NCI-H2029 treated with DMSO at 0.1 percent for 48 hours (cell line): ENCODE measurements at regions not wholly inside any gene's neighbourhood (a gene's known extent, or its start where the extent isn't known, plus 50 kb on each side); places are given as distances from the start of the nearest gene placed in this dataset.

Experiments used
- DNase-seq: peaks from one replicate; lab custom pipeline; 2025; lab: John Stamatoyannopoulos, UW

DNA sequence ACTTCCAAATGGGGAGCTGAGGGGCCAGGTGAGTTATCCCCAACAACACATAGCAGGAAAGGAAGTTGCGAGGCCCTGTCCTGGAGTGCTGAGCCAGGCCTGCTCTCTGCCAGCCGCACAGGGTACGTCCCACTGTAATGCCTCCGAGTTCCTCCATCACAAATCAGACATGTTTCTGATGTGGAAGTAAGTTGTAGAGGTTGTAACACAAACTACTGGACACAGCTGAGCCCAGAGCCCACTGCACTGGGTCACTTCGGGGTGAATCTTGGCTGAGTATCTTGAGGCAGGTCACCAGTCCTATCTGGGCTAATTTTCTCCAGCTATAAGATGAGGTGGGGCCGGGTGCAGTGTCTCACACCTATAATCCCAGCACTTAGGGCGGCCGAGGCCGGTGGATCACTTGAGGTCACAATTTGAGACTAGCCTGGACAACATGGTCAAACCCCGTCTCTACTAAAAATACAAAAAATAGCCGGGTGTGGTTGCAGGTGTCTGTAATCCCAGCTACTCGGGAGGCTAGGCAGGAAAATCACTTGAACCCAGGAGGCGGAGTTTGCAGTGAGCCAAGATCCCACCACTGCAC is 100.8 kb upstream of the CDH5 start:
- no peak for DNase-seq

- DNase-seq = no peak
These were observed 101.5 kb upstream of the CDH5 start for GRCh38 chr16:66265048-66265415.

DNA sequence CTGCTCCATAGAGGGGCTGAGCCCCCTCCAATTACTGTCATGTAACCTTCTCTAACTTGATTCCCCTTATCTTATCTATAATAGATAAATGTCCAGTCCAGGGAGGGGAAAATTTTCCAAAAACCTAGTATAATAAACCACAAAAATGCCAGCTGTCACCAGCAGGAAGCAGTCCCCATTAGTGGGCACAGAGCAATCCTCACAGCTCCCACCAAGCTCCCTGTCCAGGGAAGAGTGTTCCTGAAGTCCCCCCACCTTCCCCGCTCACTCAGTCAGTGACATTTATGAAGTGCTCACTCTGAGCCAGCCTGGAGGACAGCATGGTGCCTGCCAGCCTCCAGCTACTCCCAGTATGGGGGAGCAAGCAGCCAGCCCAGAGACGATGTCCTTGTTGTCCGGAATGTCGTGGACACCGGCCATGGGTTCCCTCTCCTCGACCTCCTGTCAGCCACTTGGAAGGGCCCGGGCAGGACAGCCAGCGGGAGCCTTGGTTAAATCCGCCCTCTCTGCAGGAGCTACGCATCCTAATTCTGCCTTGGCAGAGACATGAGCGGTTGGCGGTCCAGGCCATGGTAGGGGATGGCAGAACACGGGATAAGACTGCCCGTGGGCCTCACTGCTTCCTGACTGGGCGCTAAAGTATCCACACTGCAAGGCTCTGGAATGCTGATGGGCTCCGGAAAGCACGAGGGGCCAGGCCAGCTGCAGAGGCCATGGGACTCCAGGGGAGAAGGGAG is 102.0 kb upstream of the CDH5 start:
- DNase-seq = no peak

GRCh38 chr16:66263973-66264310 is 102.5 kb upstream of the CDH5 start:
- DNase-seq = no peak

GRCh38 chr16:66263168-66263972 is 103.1 kb upstream of the CDH5 start:
- no peak for DNase-seq

DNA sequence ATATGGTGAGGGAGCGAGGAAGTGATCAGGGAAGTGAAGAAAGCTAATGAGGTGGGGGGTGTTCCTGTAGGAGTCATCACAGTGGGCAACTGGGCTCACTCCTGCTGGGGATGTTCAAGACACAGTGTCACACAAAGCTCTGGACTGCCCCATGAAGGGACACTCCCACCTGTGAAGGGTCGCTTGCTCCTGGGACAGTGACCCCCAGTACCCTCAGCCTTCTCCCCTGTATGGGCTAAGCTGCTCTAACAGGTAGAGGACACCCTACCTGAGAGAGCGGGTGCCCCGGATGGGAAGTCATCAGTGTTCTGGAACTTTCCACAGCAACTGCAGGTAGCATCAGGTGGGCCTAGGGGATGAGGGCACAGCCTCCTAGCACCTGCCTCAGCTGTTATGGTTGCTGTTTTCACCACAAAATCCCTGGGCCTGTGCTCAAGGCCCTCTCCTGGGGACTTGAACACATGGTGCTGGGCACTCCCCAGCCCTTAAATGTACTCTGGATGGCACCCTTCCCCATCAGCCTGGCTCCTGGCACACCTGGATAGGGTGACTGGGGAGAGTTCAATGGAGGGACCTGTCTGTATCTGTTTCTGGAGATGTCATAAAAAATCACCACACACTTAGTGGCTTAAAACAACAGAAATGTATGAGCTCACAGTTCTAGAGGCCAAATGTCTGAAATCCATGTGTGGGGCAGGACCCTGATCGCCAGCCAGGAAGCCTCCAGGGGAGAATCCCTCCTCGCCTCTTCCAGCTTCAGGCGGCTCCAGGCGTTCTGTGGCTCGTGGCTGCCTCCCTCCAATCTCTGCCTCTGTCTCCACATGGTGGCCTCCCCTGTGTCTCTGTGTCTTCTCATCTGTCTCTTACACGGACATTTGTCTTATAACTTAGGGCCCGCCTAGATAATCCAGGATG is 104.0 kb upstream of the CDH5 start:
- DNase-seq = no peak

DNA sequence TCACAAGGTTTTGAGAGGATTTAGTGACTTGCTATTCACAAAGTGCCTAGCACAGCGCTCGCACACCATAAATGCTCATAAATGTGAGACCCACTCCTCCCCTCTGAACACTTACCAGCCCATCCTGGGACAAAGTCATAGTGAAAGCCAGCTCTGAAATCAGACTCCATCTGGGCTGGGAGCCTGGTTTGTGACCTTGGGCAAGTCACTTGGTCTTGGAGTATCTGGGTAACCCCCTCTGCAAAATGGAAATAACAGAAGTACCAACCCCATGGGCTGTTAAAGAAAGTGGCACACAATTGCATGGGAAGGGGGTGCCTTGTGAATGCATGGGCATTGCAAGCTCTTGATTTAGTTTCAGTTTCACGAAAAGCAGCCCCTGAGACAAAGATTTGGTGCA is 104.7 kb upstream of the CDH5 start:
- no peak for DNase-seq

- DNase-seq = no peak
These were observed 105.8 kb upstream of the CDH5 start for GRCh38 chr16:66260522-66261254.

- no peak for DNase-seq
These were observed 107.3 kb upstream of the CDH5 start for GRCh38 chr16:66258916-66259845.

GRCh38 chr16:66256919-66257318 is 109.6 kb upstream of the CDH5 start:
- DNase-seq = no peak

DNA sequence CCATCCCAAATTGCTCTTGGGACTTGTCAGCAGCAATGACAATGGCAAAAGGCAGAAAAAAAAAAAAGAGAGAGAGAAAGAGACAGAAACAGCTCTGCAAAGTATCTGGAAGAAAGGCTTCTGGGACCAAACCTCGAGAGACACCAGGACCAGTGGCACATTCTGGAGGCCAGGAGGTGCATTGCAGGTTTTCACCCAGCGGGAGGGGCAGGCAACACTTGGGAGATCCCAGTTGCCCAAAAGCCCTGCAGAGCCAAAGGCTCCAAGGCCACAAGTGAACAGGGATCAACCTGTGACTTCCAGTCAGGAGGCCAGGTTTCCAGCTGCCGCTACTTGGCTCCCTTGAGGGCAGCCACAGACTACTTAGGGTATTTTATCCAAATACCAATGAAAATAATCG is 110.8 kb upstream of the CDH5 start:
- no peak for DNase-seq

DNA sequence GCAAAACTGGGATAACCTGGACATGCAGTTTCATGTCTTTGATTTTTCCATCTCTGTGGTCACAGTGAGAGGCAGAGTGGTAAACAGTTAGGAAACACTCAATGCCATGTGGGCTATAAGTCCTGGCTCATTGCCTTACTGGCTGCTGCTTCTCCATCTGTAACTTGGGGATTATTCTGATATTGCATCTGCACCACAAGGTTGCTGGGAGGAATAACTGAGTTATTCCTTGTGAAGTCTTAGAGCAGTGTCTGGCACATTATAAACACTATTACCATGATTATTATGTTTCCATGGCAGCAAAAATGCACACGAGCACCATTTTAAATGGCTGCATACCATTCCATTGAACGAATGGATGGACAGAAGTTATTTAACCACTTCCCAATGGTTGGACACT is 111.7 kb upstream of the CDH5 start:
- DNase-seq = no peak

GRCh38 chr16:66254106-66254505 is 112.4 kb upstream of the CDH5 start:
- DNase-seq = no peak

DNA sequence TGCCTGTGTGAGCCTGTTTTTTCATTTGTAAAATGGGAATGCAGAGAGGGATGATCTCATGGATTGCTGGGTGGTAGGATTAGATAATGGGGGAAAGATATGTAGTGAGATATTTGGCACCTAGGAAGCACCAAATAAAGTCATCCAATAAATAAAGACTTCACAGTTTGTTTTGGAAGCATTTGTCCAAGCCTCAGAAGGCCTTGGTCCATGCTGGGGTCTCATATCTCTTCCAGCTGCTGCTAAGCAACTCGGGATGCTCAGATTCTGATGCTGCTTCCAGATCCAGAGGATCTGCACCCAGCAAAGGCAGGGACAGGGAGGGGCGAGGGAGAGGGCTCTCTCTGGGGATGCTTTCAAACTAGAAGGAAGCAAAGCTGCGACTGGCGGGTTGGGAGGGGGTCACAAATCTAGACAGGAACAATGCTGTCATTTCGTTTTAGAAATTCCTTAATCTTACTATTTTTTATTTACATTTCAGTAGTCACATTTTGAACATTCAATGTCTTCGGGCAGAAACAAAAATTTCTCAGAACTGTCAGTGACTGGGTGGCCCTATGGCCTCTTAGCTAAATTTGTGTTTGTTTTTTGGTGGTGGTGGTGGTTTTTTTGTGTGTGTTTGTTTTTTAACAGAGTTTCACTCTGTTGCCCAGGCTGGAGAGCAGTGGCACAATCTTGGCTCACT is 114.9 kb upstream of the CDH5 start:
- DNase-seq = no peak

GRCh38 chr16:66250686-66251431 is 115.6 kb upstream of the CDH5 start:
- no peak for DNase-seq

- DNase-seq = no peak
These were observed 118.7 kb upstream of the CDH5 start for GRCh38 chr16:66247516-66248481.

GRCh38 chr16:66245868-66246267 is 120.6 kb upstream of the CDH5 start:
- no peak for DNase-seq

DNA sequence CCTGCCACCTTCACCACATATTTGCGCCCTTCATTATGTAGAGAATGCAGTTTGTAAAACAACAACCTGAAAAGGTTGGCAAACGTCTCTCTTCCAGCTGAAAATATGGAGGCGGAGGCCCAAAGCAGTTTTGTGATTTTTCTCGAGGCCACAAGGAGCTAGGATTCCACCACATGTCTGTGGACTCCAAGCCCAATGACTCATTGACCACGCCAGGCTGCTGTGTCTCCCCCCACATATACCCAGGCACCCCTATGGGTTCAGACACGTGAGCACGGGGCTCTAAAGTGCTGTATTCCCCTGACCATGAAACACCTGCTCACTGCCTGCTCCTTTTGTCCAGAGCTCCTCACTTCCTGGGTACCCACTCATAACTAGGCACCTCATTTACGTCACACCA is 121.4 kb upstream of the CDH5 start:
- DNase-seq = no peak
